ENCODE measurements at regions not wholly inside any gene's neighbourhood (a gene's known extent, or its start where the extent isn't known, plus 50 kb on each side); places are given as distances from the start of the nearest gene placed in this dataset.

DNA sequence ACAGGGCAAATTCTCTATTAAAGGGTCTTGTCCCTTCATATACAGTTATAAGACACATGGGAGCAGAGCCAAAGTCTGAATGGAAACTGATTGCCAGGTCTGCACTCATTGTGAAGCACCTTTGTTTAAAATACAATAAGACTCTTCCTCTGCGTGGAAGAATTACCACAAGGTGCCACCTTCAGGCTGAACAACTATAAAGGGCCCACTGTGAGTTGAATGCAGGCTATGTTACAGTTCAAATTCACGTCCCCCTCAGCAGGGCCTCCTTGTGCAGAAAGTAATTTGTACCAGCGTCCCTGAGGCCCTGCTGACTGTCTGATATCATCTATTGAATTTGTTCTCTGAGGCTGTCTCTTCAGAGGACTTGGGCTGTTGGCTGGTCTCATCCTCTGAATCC lies 225.8 kb upstream of the TEX13C start:
- TF ChIP-seq, protein P1, sequence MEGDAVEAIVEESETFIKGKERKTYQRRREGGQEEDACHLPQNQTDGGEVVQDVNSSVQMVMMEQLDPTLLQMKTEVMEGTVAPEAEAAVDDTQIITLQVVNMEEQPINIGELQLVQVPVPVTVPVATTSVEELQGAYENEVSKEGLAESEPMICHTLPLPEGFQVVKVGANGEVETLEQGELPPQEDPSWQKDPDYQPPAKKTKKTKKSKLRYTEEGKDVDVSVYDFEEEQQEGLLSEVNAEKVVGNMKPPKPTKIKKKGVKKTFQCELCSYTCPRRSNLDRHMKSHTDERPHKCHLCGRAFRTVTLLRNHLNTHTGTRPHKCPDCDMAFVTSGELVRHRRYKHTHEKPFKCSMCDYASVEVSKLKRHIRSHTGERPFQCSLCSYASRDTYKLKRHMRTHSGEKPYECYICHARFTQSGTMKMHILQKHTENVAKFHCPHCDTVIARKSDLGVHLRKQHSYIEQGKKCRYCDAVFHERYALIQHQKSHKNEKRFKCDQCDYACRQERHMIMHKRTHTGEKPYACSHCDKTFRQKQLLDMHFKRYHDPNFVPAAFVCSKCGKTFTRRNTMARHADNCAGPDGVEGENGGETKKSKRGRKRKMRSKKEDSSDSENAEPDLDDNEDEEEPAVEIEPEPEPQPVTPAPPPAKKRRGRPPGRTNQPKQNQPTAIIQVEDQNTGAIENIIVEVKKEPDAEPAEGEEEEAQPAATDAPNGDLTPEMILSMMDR (IDR thresholded peaks at IDR 0.05; ENCODE audit: low read depth, low read length, missing input control), result no peak
- TF ChIP-seq FOXA1 (IDR thresholded peaks at IDR 0.05) (no peak), EGR1 (IDR thresholded peaks at IDR 0.05; ENCODE audit: low read depth in 2 of 2) (no peak), TAF1 (conservative IDR thresholded peaks at IDR 0.05) (no peak), RAD21 (IDR thresholded peaks at IDR 0.05) (no peak), GABPA (IDR thresholded peaks at IDR 0.05 in 1 of 2, conservative IDR thresholded peaks at IDR 0.05 in 1 of 2) (no peak), RXRA (IDR thresholded peaks at IDR 0.05) (no peak), HNF4G (IDR thresholded peaks at IDR 0.05) (no peak)
- TF ChIP-seq, protein P2, sequence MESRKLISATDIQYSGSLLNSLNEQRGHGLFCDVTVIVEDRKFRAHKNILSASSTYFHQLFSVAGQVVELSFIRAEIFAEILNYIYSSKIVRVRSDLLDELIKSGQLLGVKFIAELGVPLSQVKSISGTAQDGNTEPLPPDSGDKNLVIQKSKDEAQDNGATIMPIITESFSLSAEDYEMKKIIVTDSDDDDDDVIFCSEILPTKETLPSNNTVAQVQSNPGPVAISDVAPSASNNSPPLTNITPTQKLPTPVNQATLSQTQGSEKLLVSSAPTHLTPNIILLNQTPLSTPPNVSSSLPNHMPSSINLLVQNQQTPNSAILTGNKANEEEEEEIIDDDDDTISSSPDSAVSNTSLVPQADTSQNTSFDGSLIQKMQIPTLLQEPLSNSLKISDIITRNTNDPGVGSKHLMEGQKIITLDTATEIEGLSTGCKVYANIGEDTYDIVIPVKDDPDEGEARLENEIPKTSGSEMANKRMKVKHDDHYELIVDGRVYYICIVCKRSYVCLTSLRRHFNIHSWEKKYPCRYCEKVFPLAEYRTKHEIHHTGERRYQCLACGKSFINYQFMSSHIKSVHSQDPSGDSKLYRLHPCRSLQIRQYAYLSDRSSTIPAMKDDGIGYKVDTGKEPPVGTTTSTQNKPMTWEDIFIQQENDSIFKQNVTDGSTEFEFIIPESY (IDR thresholded peaks at IDR 0.05), result no peak
- TF ChIP-seq, protein P3, sequence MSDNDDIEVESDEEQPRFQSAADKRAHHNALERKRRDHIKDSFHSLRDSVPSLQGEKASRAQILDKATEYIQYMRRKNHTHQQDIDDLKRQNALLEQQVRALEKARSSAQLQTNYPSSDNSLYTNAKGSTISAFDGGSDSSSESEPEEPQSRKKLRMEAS (IDR thresholded peaks at IDR 0.05), result no peak
- TF ChIP-seq, protein P4, sequence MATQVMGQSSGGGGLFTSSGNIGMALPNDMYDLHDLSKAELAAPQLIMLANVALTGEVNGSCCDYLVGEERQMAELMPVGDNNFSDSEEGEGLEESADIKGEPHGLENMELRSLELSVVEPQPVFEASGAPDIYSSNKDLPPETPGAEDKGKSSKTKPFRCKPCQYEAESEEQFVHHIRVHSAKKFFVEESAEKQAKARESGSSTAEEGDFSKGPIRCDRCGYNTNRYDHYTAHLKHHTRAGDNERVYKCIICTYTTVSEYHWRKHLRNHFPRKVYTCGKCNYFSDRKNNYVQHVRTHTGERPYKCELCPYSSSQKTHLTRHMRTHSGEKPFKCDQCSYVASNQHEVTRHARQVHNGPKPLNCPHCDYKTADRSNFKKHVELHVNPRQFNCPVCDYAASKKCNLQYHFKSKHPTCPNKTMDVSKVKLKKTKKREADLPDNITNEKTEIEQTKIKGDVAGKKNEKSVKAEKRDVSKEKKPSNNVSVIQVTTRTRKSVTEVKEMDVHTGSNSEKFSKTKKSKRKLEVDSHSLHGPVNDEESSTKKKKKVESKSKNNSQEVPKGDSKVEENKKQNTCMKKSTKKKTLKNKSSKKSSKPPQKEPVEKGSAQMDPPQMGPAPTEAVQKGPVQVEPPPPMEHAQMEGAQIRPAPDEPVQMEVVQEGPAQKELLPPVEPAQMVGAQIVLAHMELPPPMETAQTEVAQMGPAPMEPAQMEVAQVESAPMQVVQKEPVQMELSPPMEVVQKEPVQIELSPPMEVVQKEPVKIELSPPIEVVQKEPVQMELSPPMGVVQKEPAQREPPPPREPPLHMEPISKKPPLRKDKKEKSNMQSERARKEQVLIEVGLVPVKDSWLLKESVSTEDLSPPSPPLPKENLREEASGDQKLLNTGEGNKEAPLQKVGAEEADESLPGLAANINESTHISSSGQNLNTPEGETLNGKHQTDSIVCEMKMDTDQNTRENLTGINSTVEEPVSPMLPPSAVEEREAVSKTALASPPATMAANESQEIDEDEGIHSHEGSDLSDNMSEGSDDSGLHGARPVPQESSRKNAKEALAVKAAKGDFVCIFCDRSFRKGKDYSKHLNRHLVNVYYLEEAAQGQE (IDR thresholded peaks at IDR 0.05), result no peak

Measured in liver (tissue), 3 donors.